Type B pancreatic cell (in vitro differentiated cells): ENCODE measurements at regions not wholly inside any gene's neighbourhood (a gene's known extent, or its start where the extent isn't known, plus 50 kb on each side); places are given as distances from the start of the nearest gene placed in this dataset.
A peak's percentile ranks its signal among the peaks of the same experiment; 100 is the strongest.

Experiments used
- DNase-seq: peaks from one replicate; pipeline ENCODE4 v3.0.0; 2021; ENCODE audit warnings: mixed read lengths; ENCODE audit not compliant: unreplicated experiment; ENCODE audit errors: extremely low spot score
- H3K27ac Mint-ChIP-seq: 2 replicates; pipeline ENCODE4 v1.8.0; 2021; ENCODE audit warnings: mild to moderate bottlenecking, mixed read lengths
- H3K27me3 Mint-ChIP-seq: 2 replicates; pipeline ENCODE4 v1.8.0; 2021; ENCODE audit warnings: mixed read lengths
- H3K36me3 Mint-ChIP-seq: 2 replicates; pipeline ENCODE4 v1.8.0; 2021; ENCODE audit warnings: mixed read lengths
- H3K4me1 Mint-ChIP-seq: one replicate; pipeline ENCODE4 v1.8.0; 2021; ENCODE audit warnings: mixed read lengths; ENCODE audit not compliant: unreplicated experiment
- H3K4me3 Mint-ChIP-seq: 2 replicates; pipeline ENCODE4 v1.8.0; 2021; ENCODE audit warnings: mild to moderate bottlenecking, mixed read lengths
- H3K9me3 Mint-ChIP-seq: 2 replicates; pipeline ENCODE4 v1.8.0; 2021; ENCODE audit warnings: mixed read lengths
- CTCF ChIP-seq: fragments of 200-600 bp; sonication (generic); conservative IDR thresholded peaks from 2 replicates; pipeline ENCODE4 v1.5.0; 2021; ENCODE audit warnings: antibody characterized with exemption, mild to moderate bottlenecking

GRCh38 chr9:1492156-1492555 lies 442.0 kb downstream of the DMRT2 start:
- Mint-ChIP-seq H3K36me3 (peaks cover 7% of the 10 kb centered on the region), H3K9me3 (peaks cover 9% of the 10 kb centered on the region), H3K27ac (peak overlapping the region; percentile 46), H3K27me3 (no peaks in the 10 kb centered on the region), H3K4me1 (peaks cover 26% of the 10 kb centered on the region), H3K4me3 (no peak overlapping the region)
- DNase-seq: no peak
- no peak for TF ChIP-seq CTCF

GRCh38 chr9:1495282-1496030 lies 445.3 kb downstream of the DMRT2 start:
- H3K36me3 Mint-ChIP-seq: peaks cover 3% of the 10 kb centered on the region
- peaks cover 4% of the 10 kb centered on the region for H3K9me3 Mint-ChIP-seq
- no peak for DNase-seq

GRCh38 chr9:1505489-1505888 lies 455.3 kb downstream of the DMRT2 start:
- Mint-ChIP-seq H3K27me3 (no peaks in the 10 kb centered on the region), H3K4me1 (no peaks in the 10 kb centered on the region), H3K36me3 (no peaks in the 10 kb centered on the region), H3K9me3 (no peaks in the 10 kb centered on the region), H3K27ac (no peak overlapping the region), H3K4me3 (no peak overlapping the region)
- no peak for DNase-seq
- TF ChIP-seq CTCF: no peak

More at GRCh38 chr9:1495282-1496030, 445.3 kb downstream of the DMRT2 start:
- no peak for TF ChIP-seq CTCF
- H3K27ac Mint-ChIP-seq: peak overlapping the region; percentile 46
- no peak overlapping the region for H3K4me3 Mint-ChIP-seq
- H3K27me3 Mint-ChIP-seq: no peaks in the 10 kb centered on the region
- H3K4me1 Mint-ChIP-seq: peaks cover 19% of the 10 kb centered on the region

GRCh38 chr9:1510712-1511111 lies 460.6 kb downstream of the DMRT2 start:
- no peaks in the 10 kb centered on the region for H3K9me3 Mint-ChIP-seq
- peaks cover 4% of the 10 kb centered on the region for H3K4me1 Mint-ChIP-seq

GRCh38 chr9:1513105-1513504 lies 462.9 kb downstream of the DMRT2 start:
- Mint-ChIP-seq H3K4me3 (no peak overlapping the region), H3K9me3 (no peaks in the 10 kb centered on the region), H3K4me1 (peaks cover 11% of the 10 kb centered on the region), H3K27me3 (no peaks in the 10 kb centered on the region), H3K27ac (peak overlapping the region; percentile 95), H3K36me3 (peaks cover 3% of the 10 kb centered on the region)
- no peak for TF ChIP-seq CTCF
- no peak for DNase-seq

More at GRCh38 chr9:1510712-1511111, 460.6 kb downstream of the DMRT2 start:
- Mint-ChIP-seq H3K36me3 (peaks cover 3% of the 10 kb centered on the region), H3K27ac (no peak overlapping the region), H3K4me3 (no peak overlapping the region), H3K27me3 (no peaks in the 10 kb centered on the region)
- no peak for TF ChIP-seq CTCF
- DNase-seq: no peak
